ENCODE measurements at regions not wholly inside any gene's neighbourhood (a gene's known extent, or its start where the extent isn't known, plus 50 kb on each side); places are given as distances from the start of the nearest gene placed in this dataset.
A peak's percentile ranks its signal among the peaks of the same experiment; 100 is the strongest.

DNA sequence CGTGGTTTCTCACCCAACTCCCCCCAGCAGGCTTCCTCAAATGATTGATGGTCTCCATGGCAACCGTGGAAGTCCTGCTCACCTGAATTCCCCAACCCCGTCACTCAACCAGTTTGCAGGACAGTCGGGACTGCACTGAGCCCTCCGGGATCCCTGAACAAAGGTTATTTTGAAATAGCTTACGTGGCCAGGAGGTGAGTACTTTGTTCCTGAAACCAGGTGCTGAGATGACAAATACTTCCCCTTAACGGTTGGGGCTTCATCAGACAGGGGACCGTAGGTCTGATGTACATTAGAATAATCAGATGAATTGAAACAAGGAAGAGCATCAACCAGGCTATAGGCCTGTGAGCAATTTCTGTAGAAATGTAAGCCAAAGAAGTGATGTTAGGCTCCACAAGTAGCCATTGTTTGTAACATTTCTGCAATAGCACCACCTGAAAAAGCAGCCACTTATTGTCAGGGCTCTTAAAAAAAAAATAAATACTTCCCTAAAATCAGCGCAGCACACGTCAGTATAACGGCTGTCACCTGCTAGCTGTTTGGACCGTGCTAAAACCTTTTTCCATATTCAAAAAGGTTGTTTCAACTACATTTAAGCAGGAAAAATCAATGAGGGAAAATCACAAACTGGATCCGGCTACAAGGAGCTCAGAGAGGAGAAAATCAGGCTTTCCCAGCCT, 206.4 kb upstream of the ID2 start:
- Mint-ChIP-seq H3K27ac (peak overlapping the region; percentile 93 to 98), H3K4me3 (peak overlapping the region; percentile 18 to 57), H3K27me3 (no peaks in the 10 kb centered on the region), H3K9me3 (no peaks in the 10 kb centered on the region), H3K4me1 (ENCODE audit: low read depth in 2 of 2) (peaks cover 90 to 95% of the 10 kb centered on the region in 2 donors), H3K36me3 (ENCODE audit: insufficient read depth) (peaks cover 14% of the 10 kb centered on the region)
- ATAC-seq (replicated peaks) (no peak), DNase-seq (no peak)

DNA sequence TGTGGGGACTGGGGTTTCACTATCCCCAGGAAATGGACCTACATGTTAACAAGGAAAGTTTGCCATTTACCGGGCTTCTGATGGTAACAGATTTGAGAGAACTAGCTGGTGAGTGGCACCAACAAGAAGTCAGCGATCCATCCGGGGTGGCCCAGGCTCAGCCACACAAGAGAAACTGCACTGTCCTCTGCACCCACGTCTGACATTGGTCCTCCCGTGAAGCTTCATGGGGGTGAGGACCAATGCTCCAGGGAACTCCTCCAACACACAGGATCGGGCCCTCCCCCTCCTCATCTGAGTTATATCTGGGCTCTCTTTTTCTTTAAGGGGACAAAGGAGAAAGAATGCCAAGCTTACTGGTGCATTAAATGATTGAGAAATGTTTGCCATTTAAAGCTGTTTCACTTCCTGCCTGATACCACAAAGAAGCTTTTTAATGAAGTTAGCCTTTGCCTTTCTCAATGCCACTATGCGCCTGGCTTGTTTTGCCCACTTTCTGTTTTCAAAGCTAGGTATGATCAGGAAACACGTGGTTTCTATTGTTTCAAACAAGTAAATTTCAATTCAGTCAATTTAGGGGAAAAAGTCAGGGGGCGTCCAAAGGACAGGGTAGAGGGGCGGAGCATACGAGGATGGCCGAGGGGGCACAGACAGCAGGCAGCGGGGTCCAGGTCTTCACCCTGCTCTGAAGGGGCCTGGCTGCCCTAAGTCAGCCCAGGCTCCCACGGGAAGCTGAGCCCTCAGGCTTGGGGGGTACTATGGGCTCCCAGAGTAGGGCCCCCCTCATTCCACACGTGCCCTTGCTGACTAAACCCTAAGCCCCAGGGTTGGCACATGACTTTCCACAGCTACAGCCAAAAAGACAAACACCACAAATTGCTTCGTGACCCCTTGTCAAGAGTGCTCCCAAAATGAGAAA, 204.0 kb upstream of the ID2 start:
- peak overlapping the region; percentile 93 to 98 for H3K27ac Mint-ChIP-seq
- ATAC-seq (replicated peaks) (peak; percentile 70), DNase-seq (peak in 2 of 3 experiments; percentile 30 to 39)
- peak overlapping the region; percentile 77 to 82 for H3K4me3 Mint-ChIP-seq
- peaks cover 15% of the 10 kb centered on the region for H3K36me3 Mint-ChIP-seq (ENCODE audit: insufficient read depth)
- H3K4me1 Mint-ChIP-seq (ENCODE audit: low read depth in 2 of 2) = peaks cover 88 to 90% of the 10 kb centered on the region in 2 donors
- no peaks in the 10 kb centered on the region for H3K27me3 Mint-ChIP-seq
- no peaks in the 10 kb centered on the region for H3K9me3 Mint-ChIP-seq

DNA sequence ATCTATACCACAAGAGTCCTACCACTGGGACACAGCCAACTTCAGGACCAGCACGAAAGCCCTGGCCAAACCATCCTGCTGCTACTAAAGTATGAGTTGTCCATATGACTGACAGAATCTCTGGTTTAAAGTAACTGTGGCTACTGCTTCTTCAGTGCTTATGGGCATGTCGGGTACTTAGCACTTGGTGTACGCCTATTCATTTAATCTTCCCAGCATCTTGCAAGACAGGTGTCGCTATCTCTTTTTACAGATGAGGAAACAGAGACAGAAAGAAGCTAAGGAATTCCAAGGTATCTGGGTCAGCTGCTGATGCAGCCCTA, 203.4 kb upstream of the ID2 start:
- peaks cover 87 to 91% of the 10 kb centered on the region in 2 donors for H3K4me1 Mint-ChIP-seq (ENCODE audit: low read depth in 2 of 2)
- peaks cover 15% of the 10 kb centered on the region for H3K36me3 Mint-ChIP-seq (ENCODE audit: insufficient read depth)
- H3K9me3 Mint-ChIP-seq = no peaks in the 10 kb centered on the region
- peak overlapping the region; percentile 93 to 98 for H3K27ac Mint-ChIP-seq
- H3K27me3 Mint-ChIP-seq = no peaks in the 10 kb centered on the region
- peak overlapping the region; percentile 77 to 82 for H3K4me3 Mint-ChIP-seq
- no peak for DNase-seq
- ATAC-seq (replicated peaks) = peak; percentile 23

DNA sequence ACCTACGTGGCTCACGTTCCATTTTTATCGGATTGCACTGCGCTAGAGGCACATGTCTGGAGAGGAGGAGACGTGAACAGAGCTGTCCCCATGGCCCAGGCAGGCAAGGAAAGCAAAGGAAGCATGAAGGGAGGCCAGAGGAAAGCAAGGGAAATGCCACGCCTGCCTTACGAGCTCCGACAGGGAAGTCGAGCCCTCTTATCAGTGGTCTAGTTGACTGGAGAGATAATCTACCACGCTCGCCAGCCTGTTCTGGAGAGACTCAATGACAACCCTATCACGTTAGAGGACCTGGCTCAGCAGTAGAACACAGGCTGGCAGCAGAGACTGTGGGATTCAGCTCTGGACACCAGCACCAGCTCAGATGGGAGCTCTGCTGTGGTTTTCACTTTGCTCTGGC, 202.6 kb upstream of the ID2 start:
- Mint-ChIP-seq H3K27ac (peak overlapping the region; percentile 93 to 98), H3K4me3 (peak overlapping the region in 1 of 2 donors; percentile 24), H3K4me1 (ENCODE audit: low read depth in 2 of 2) (peaks cover 80 to 86% of the 10 kb centered on the region in 2 donors)

GRCh38 chr2:8480915-8481314, 200.9 kb upstream of the ID2 start:
- Mint-ChIP-seq H3K27ac (peak overlapping the region; percentile 93 to 98), H3K9me3 (no peaks in the 10 kb centered on the region), H3K27me3 (no peaks in the 10 kb centered on the region), H3K36me3 (ENCODE audit: insufficient read depth) (peaks cover 25% of the 10 kb centered on the region), H3K4me1 (ENCODE audit: low read depth in 2 of 2) (peaks cover 72 to 83% of the 10 kb centered on the region in 2 donors), H3K4me3 (peak overlapping the region; percentile 16 to 46)
- ATAC-seq (replicated peaks) (no peak), DNase-seq (no peak)

More for the DNA sequence above, 202.6 kb upstream of the ID2 start:
- Mint-ChIP-seq H3K9me3 (no peaks in the 10 kb centered on the region), H3K36me3 (ENCODE audit: insufficient read depth) (peaks cover 15% of the 10 kb centered on the region), H3K27me3 (no peaks in the 10 kb centered on the region)
- DNase-seq (no peak), ATAC-seq (replicated peaks) (no peak)

- Mint-ChIP-seq H3K4me1 (ENCODE audit: low read depth in 2 of 2) (peaks cover 72 to 84% of the 10 kb centered on the region in 2 donors), H3K27me3 (no peaks in the 10 kb centered on the region), H3K4me3 (peak overlapping the region; percentile 16 to 46), H3K36me3 (ENCODE audit: insufficient read depth) (peaks cover 26% of the 10 kb centered on the region), H3K27ac (peak overlapping the region; percentile 50 to 98), H3K9me3 (no peaks in the 10 kb centered on the region)
- no peak for DNase-seq
- ATAC-seq (replicated peaks) = peak; percentile 7
These were observed 200.3 kb upstream of the ID2 start for GRCh38 chr2:8481463-8482009.

- ATAC-seq (replicated peaks) = no peak
- Mint-ChIP-seq H3K27me3 (no peaks in the 10 kb centered on the region), H3K9me3 (no peaks in the 10 kb centered on the region), H3K27ac (peak overlapping the region; percentile 50 to 98), H3K4me1 (ENCODE audit: low read depth in 2 of 2) (peaks cover 75 to 85% of the 10 kb centered on the region in 2 donors), H3K36me3 (ENCODE audit: insufficient read depth) (peaks cover 35% of the 10 kb centered on the region), H3K4me3 (peak overlapping the region in 1 of 2 donors; percentile 16)
- DNase-seq = no peak
These were observed 199.4 kb upstream of the ID2 start for GRCh38 chr2:8482432-8482831.

DNA sequence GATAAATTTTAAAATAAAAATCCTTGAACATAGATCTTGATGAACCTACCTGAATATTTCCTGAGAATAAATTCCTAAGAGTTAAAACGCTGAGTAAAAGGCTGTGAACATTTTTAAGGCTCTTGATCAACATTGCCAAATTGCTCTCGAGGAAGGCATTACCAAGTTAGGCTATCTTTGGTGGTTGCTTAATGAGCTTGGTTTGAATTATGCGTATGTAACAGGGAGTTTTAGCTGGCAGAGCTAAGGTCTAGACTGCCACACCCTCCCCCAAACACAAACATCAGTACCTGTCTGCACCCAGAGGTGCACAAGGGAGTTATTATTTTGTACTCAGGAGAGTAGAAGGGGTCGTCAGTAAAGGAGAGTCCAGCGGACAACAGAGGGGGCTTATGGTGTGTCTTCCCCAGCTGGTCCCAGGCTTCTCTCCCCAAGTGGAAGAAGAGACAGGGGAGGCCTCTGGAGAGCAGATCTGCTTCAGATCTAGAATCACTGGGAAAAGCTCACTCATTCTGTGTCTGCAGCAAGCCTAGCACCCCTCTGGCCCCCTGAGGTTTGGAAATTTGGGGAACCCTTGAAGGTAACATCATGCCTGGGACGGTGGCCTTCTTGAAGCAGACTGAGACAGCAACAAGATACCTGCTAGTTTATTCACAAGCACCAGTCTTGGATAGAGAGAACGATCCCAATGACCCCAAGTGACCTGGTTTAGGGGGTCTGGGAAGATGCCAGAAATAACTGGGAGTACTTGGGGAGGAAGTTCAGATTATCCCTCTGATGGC, 197.2 kb upstream of the ID2 start:
- H3K36me3 Mint-ChIP-seq (ENCODE audit: insufficient read depth) = peaks cover 42% of the 10 kb centered on the region
- H3K9me3 Mint-ChIP-seq = no peaks in the 10 kb centered on the region
- H3K27ac Mint-ChIP-seq = peak overlapping the region; percentile 50 to 99
- H3K27me3 Mint-ChIP-seq = no peaks in the 10 kb centered on the region
- peak; percentile 42 for ATAC-seq (replicated peaks)
- H3K4me1 Mint-ChIP-seq (ENCODE audit: low read depth in 2 of 2) = peaks cover 73 to 86% of the 10 kb centered on the region in 2 donors
- DNase-seq = peak in 1 of 3 experiments; percentile 21
- peak overlapping the region in 1 of 2 donors; percentile 97 for H3K4me3 Mint-ChIP-seq

GRCh38 chr2:8485736-8486135, 196.1 kb upstream of the ID2 start:
- Mint-ChIP-seq H3K4me1 (ENCODE audit: low read depth in 2 of 2) (peaks cover 66 to 83% of the 10 kb centered on the region in 2 donors), H3K9me3 (no peaks in the 10 kb centered on the region), H3K27ac (peak overlapping the region; percentile 50 to 99), H3K4me3 (peak overlapping the region; percentile 91 to 97), H3K27me3 (no peaks in the 10 kb centered on the region), H3K36me3 (ENCODE audit: insufficient read depth) (peaks cover 42% of the 10 kb centered on the region)
- ATAC-seq (replicated peaks) (no peak), DNase-seq (no peak)

GRCh38 chr2:8486141-8486540, 195.7 kb upstream of the ID2 start:
- DNase-seq (no peak), ATAC-seq (replicated peaks) (peak; percentile 18)
- peaks cover 65 to 79% of the 10 kb centered on the region in 2 donors for H3K4me1 Mint-ChIP-seq (ENCODE audit: low read depth in 2 of 2)
- no peaks in the 10 kb centered on the region for H3K27me3 Mint-ChIP-seq
- peaks cover 40% of the 10 kb centered on the region for H3K36me3 Mint-ChIP-seq (ENCODE audit: insufficient read depth)
- H3K9me3 Mint-ChIP-seq = no peaks in the 10 kb centered on the region
- H3K27ac Mint-ChIP-seq = peak overlapping the region; percentile 99
- peak overlapping the region; percentile 91 to 97 for H3K4me3 Mint-ChIP-seq

- H3K4me1 Mint-ChIP-seq (ENCODE audit: low read depth in 2 of 2) = peaks cover 52 to 66% of the 10 kb centered on the region in 2 donors
- H3K27me3 Mint-ChIP-seq = no peaks in the 10 kb centered on the region
- peak overlapping the region; percentile 99 for H3K27ac Mint-ChIP-seq
- H3K36me3 Mint-ChIP-seq (ENCODE audit: insufficient read depth) = peaks cover 36% of the 10 kb centered on the region
- peak in 1 of 3 experiments; percentile 20 for DNase-seq
- H3K4me3 Mint-ChIP-seq = peak overlapping the region; percentile 91 to 97
- no peaks in the 10 kb centered on the region for H3K9me3 Mint-ChIP-seq
- peak; percentile 23 for ATAC-seq (replicated peaks)
These were observed 194.4 kb upstream of the ID2 start for GRCh38 chr2:8487461-8487932.

DNA sequence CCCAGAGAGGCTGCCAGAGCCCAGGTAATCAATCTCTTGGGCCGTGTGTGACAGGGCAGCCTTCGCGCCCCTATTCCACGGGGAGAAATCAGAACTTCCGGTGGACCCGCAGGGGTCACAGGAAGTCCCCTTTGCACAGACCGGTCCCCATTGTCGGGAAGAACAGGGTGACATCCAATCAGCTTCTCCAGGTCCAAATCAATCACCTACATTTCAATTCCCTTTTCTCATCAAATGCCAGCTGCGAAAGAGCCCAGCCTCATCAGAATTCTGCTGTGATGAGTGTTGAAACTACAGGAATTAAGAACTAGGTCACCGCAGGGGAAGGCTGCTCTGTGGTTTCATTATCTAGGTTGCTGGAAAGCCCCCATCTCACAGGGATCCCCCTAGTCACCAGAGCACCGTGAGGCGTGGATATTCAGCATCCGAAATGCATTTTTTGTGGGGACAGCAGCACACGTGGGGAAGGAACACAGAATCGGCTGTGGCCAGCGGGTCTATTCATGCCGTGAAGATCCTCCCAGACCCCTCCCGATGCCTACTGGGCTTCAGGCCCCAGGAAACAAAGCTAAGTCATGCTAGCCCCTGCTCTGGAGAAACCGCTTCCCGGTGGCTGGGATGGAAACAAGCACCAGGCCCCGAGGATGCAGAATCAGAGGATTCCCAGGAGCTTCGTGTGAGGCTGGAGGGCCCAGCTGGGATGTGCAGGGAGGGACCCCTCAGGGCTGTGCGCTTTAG, 193.7 kb upstream of the ID2 start:
- Mint-ChIP-seq H3K36me3 (ENCODE audit: insufficient read depth) (peaks cover 36% of the 10 kb centered on the region), H3K4me1 (ENCODE audit: low read depth in 2 of 2) (peaks cover 46 to 59% of the 10 kb centered on the region in 2 donors), H3K27ac (peak overlapping the region; percentile 99), H3K9me3 (no peaks in the 10 kb centered on the region), H3K27me3 (no peaks in the 10 kb centered on the region), H3K4me3 (peak overlapping the region; percentile 91 to 97)
- peak; percentile 67 to 77 (median 74) for DNase-seq
- peak; percentile 82 for ATAC-seq (replicated peaks)
